ENCODE measurements at regions not wholly inside any gene's neighbourhood (a gene's known extent, or its start where the extent isn't known, plus 50 kb on each side); places are given as distances from the start of the nearest gene placed in this dataset.

GRCh38 chr5:6161257-6161656, 217.1 kb downstream of the MED10 start:
- no peak for DNase-seq

DNA sequence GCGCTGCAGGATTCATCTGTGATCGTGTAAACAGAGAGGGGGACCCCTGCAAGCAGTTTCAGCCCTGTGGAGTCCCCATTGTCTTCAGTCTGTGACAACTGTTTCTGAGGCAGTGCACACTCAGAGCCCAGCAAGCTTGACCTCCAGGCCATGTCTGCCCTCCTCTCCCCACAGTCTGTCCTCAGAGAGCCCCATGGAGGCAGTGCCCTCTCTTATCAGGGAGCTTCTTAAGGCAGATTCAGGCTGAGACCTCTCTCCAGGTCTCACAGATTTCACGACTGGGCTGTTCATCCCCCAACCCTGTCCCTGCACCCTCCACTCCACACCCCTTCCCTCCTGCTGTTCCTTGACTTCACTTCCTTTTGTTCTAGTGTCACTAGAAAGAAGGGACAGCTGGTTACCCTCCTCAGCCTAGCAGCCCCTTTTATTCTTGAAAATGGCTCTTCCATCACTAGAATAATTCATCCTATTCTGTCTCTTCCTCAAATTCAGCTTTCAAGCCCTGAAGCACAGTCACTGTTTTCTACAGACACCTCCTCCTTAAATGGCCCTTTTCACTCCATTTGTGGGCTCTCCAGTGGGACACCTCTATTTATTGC, 218.4 kb downstream of the MED10 start:
- no peak for DNase-seq

DNA sequence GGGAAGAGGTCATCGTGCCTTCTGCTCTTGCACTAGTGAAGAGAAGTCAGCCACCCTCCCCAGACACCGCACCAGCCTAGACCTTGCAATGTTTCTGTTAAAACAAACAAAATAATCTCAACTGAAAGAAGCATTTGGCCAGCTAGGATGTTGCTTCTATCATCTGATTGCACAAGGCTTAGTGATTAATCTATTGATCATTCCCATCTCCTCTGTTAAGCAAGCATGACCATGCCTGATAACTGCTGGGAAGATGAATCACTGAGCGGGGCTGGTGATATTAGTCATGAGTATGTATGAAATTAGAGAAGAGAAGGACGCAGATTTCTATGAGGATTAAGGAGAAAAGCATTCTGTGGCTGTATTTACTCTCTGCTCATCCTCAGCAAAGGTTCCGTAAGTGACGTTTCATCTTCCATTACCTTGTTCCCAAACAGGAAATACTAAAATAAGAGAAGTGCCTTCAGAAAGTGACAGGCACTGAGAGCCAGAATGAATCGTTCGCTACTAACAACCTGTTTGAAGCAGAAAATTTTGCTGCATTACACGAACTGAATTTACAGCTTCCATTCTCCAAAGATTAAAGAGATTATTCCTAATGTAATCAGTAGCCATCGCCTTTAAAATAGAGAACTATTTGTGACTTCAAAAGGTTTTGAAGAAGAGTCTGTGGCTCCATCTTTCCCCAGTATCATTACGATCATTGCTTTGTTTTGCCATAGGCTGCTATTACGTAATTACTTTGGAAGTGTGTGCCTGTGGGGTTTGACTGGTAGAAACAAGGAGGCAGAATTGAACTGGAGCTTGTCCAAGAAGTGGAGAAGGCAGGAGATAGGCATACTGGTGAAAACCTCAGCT, 219.1 kb downstream of the MED10 start:
- no peak for DNase-seq

- DNase-seq, result no peak
Measured at GRCh38 chr5:6154216-6154615, 224.1 kb downstream of the MED10 start.

DNA sequence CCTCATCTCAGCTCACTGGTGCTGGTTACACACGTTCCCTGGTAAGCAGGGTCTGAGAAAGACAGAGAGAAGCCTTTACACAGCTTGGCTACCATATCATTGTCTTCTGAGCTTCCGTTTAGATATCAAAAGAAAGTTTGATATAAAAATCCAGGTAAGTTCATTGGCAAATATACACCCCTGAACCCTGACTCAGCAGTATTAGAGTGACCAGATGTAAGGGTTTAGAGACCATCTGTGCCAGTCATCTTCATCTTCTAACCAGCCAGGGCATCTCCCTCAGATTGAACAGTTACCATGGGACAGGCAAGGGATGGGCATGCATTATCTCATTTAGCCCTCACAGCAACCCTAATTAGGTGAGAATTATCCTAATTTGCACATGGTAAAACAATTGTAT, 232.1 kb downstream of the MED10 start:
- DNase-seq, result no peak

DNA sequence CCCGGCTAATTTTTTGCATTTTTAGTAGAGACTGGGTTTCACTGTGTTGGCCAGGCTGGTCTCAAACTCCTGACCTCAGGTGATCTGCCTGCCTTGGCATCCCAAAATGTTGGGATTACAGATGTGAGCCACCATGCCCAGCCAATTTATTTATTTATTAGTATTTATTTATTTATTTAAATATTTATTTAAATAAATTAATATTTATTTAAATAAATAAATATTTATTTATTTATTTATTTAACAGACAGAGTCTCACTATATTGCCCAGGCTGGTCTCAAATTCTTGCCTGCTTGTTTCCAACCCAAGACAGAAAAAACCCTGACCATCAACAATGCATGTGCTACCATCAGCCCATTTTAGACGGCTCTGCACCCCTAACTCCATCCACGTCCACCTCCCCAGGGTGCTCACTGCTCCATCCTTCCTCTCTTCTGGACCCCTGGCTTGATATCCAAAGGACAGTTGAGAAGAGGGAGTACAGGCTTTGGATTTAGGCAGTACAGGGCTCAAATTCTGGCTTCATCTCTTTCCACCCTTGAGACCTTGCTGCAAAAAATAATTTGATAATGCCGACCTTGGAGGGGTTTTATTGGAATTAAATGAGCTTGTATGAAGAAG, 232.6 kb downstream of the MED10 start:
- DNase-seq, result no peak

- no peak for DNase-seq
Measured at GRCh38 chr5:6143523-6143922, 234.8 kb downstream of the MED10 start.

- no peak for DNase-seq
Measured at GRCh38 chr5:6142353-6142752, 236.0 kb downstream of the MED10 start.

- DNase-seq, result no peak
Measured at GRCh38 chr5:6140219-6140618, 238.1 kb downstream of the MED10 start.

DNA sequence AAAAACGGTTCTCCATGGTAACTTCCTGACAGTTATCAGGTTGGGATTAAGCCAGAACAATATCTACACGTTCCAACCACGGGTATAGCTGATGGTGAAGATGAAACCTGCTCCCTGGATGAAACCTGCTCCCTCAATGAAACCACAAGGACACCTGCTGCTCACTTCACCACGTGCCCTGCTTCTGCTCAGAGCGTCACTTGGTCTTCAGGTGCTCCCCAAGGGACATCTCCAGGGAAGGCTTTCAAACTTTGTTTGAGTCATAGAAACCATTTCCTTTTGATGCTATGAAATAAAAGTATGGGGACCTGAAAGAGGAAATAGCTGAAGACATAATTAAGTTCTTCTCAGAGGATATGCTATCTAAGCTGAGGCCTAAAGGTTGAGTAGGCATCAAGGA, 242.4 kb downstream of the MED10 start:
- no peak for DNase-seq

DNA sequence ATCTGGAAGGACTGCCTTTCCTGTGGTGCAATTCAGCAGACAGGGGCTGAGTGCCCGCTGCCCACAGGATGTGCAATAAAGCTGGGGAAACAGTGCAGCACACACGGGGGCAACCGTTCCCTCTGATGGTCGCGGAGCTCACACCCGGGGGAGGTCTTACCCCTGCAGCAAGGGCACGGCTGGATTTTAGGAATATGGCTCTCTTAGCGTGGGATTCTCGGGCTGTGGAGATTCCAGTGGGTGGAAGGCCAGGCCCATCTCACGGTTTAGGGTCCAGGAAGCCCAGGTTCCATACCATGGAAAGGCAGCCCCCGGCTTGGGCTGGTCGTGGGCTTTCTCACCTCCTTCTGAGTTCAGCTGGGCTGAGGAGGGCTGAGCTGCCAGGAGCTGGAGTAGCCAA, 244.1 kb downstream of the MED10 start:
- DNase-seq, result no peak

DNA sequence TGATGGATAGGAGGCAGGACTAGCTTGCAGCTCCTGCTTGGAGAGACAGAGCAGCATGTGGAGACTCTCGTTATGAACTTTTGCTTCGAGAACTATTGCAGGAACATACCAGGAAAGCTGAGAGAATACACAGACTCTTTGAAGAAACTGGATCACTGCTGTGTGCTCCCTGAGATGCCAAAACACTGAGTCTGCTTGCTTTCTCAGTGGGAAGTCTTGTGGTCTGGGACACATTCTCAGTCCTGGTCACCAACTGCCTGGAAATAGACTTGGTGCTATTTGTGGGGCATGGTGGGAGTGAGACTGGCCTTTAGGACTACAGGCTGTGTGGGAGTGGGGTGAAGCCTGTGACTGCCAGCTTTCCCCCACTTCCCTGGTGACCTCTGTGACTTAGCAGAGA, 252.6 kb downstream of the MED10 start:
- DNase-seq, result no peak

DNA sequence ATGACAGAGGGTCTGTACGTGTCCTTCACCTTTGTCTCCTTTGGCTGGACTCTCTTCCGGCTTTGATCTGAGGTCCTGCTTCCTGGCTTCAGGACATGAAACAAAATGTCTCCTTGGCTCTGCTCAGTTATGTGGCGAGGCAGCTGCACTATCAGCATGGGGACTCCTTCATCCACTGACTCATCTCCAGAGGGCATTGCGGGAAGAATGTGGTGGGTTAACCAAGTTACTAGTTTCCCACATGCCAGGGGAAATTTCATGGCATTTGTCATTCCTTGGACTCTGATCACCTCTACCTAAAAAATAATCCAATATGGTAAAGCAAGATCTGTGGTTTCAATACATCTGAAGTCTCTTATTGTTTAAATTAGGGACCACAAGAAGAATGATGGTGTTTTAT, 259.7 kb downstream of the MED10 start:
- no peak for DNase-seq

- DNase-seq, result no peak
Measured at GRCh38 chr5:6117212-6117611, 261.1 kb downstream of the MED10 start.

- DNase-seq, result no peak
Measured at GRCh38 chr5:6115852-6116251, 262.5 kb downstream of the MED10 start.

DNA sequence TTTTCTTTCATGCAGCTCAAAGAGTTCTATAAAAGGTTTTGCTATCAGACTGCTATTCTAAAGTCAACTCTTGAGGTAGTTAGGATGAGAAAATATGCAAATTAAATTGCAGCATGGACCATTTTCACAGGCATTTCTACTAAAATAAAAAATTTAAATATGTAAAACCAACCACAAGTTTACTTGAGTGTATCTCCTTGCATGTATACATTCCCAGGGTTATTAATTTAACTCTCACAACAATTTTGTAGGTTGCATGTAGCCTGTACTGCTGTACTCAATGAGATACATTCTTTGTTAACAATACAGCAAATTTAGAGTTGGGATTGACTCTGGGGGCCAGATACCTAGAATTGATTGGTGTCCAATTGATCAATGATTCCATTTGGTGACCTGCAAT, 265.8 kb downstream of the MED10 start:
- no peak for DNase-seq

DNA sequence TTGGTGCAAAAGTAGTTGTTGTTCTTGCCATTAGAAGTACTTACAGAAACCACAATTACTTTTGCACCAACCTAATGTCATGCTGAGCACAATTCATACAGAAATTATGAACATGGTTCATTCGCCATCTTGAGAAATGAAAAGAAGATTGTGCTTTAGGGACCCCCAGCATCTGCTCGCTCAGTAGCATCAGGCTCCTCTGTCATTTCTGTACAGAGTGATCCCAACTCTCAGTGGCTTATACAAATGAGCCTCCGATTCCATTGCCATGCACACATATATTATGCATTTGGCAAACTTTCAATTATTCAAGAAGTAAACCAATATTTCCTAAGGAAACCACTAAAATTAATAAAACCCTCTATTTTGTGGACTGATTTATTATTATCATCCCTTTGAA, 266.2 kb downstream of the MED10 start:
- no peak for DNase-seq

- DNase-seq, result no peak
Measured at GRCh38 chr5:6111131-6111530, 267.2 kb downstream of the MED10 start.

GRCh38 chr5:6110441-6111005, 267.8 kb downstream of the MED10 start:
- DNase-seq, result no peak

GRCh38 chr5:6108981-6109825, 269.1 kb downstream of the MED10 start:
- no peak for DNase-seq

DNA sequence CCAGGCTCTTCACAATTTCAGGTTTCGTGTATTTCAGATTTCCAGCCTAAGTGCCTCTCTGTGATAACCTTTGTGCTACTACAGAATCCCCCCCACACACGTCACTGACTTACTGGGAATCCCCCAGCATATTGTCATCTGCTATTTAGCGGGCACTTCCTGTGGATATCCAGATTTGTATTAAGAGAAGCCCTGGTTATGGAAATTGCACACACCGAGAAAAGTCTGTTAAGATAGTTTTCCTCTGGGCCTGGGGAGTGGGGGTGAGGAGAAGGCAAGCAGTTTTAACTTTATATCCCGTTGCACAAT, 269.9 kb downstream of the MED10 start:
- DNase-seq, result no peak

- DNase-seq, result no peak
Measured at GRCh38 chr5:6107675-6108539, 270.4 kb downstream of the MED10 start.

Data from activated CD8-positive, alpha-beta memory T cell treated with anti-CD3 and anti-CD28 coated beads, Interleukin-2, amount 50 U/mL, for 48 hours (primary cell).